Dendritic cell treated with granulocyte-macrophage colony-stimulating factor and Interleukin-4, amounts not matched to agents 40 ng/mL and 50 ng/mL, for 4 days (primary cell): ENCODE measurements at regions not wholly inside any gene's neighbourhood (a gene's known extent, or its start where the extent isn't known, plus 50 kb on each side); places are given as distances from the start of the nearest gene placed in this dataset.

Experiments used
- H3K27ac Mint-ChIP-seq: one replicate; pipeline ENCODE4 v1.8.0; 2022; ENCODE audit warnings: mild to moderate bottlenecking, mixed read lengths
- H3K27me3 Mint-ChIP-seq: one replicate; pipeline ENCODE4 v1.8.0; 2022; ENCODE audit warnings: mild to moderate bottlenecking, mixed read lengths
- H3K36me3 Mint-ChIP-seq: one replicate; pipeline ENCODE4 v1.8.0; 2022; ENCODE audit warnings: low read depth, mixed read lengths
- H3K4me1 Mint-ChIP-seq: one replicate; pipeline ENCODE4 v1.8.0; 2022; ENCODE audit warnings: low read depth, mixed read lengths
- H3K4me3 Mint-ChIP-seq: one replicate; pipeline ENCODE4 v1.8.0; 2022; ENCODE audit warnings: mild to moderate bottlenecking, moderate library complexity, mixed read lengths
- H3K9me3 Mint-ChIP-seq: one replicate; pipeline ENCODE4 v1.8.0; 2022; ENCODE audit warnings: mixed read lengths
- intact Hi-C: fragments of 100-400 bp; cut with micrococcal nuclease; formaldehyde crosslinking; loops from one replicate; pipeline ENCODE4 v1.15.0; 2022

DNA sequence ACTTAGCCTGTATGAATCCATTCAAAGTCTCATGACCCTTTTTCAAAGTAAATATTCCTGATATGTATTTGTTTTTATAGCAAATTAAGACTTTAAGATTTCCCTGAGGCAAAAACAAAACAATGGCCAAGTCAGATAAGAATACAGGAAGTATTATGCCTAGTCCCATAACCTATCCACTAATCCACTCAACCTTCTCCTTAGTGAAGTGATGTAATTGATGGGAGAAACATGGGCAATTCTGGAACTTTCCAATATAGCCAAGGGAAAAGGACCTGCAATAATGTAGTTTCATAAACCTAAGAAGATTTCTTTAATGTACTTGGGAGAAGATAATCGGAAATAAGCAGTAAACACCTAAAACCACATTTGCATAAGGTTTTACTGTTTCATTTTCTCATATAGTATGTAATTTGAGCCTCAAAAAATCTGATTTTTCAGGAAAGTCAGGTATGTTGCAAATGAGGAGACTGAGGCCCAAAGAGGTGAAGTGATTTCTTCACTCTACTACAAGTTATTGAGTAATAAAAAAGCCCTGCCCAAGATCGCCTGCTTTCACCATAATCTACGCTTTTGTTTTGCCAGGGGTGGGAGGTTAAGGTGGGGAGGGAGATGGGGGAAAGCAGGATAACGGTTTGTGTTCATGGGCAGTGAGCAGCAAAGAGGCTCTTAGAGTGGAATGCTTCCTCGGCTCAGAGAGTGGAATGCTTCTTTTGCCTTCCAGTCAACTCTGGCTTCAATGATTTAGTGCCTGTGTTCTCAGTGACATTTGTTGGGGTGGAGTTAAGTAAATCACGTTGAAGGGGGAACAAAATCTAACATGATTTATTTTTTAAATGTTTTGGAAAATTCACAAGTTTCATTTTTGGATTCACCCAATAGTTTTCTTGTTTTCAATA lies 95.0 kb upstream of the FNDC3B start:
- no peak overlapping the region for H3K4me3 Mint-ChIP-seq
- H3K27ac Mint-ChIP-seq: no peak overlapping the region
- H3K27me3 Mint-ChIP-seq: no peaks in the 10 kb centered on the region
- H3K36me3 Mint-ChIP-seq: no peaks in the 10 kb centered on the region
- peaks cover 17% of the 10 kb centered on the region for H3K4me1 Mint-ChIP-seq
- H3K9me3 Mint-ChIP-seq: no peaks in the 10 kb centered on the region
- intact Hi-C loops: loop anchor here (5.0 kb wide), 1 partner anchor 33 kb away; no protein-coding TSS in a partner anchor

DNA sequence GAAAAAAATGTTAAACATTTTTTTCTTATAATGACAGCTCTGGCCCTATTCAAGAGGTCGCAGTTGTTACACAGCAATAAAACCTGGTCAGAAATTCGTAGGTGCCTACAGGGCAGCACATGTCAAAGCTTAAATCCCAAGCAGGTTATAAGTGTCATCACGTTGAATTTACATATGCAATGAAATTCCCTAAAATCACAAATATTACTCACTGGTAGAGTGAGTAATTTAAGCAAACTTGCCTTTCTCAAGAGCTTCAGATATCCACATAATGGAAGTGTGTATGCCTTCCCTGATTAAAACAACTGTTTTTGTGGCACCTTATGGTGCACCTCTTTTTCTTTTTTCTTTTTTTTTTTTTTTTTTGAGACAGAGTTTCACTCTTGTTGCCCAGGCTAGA lies 90.7 kb upstream of the FNDC3B start:
- H3K27ac Mint-ChIP-seq: no peak overlapping the region
- intact Hi-C loops: no loop called here
- H3K4me1 Mint-ChIP-seq: peaks cover 16% of the 10 kb centered on the region
- H3K4me3 Mint-ChIP-seq: no peak overlapping the region
- no peaks in the 10 kb centered on the region for H3K36me3 Mint-ChIP-seq
- no peaks in the 10 kb centered on the region for H3K27me3 Mint-ChIP-seq
- no peaks in the 10 kb centered on the region for H3K9me3 Mint-ChIP-seq

DNA sequence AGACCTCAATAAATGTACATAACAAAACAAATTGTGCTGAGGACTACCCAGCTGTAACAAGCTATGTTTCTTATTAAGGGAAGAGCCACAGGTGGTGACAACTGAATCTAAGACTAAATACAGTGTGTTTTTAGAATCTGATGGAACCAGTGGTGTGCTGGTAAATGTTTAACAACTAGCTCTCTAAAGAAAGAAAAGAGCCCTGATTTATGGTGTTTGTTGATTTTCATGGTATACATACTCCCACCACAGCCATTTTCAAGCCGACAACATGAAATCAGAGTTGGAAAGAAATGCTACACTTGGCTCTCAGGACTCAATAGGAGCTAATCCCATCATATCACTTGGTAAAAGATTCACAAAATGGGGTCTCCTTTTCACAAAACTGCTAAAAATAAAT lies 89.8 kb upstream of the FNDC3B start:
- Mint-ChIP-seq H3K36me3 (no peaks in the 10 kb centered on the region), H3K27ac (no peak overlapping the region), H3K9me3 (no peaks in the 10 kb centered on the region), H3K4me1 (peaks cover 18% of the 10 kb centered on the region), H3K27me3 (no peaks in the 10 kb centered on the region), H3K4me3 (no peak overlapping the region)
- intact Hi-C loops: no loop called here

DNA sequence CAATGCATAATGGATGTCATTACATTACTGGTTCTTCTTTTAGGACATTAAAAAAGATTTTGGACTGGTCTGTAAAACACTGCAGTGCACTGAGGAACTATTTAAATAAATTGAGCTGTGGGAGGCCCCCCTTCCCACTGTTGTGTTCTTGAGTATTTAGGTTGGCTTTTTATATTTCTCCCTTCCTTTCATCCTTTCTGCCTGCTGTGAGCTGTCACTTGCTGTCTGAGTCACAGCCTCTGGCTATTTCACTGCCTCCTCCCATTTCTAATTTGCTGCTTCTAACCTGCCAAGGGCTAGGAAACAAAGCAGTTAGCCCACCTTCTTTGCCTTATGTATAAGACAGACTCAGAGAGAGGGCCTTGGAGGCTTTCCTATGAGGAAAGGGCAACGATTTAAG lies 89.0 kb upstream of the FNDC3B start:
- no peaks in the 10 kb centered on the region for H3K36me3 Mint-ChIP-seq
- H3K9me3 Mint-ChIP-seq: no peaks in the 10 kb centered on the region
- peaks cover 15% of the 10 kb centered on the region for H3K4me1 Mint-ChIP-seq
- H3K27ac Mint-ChIP-seq: no peak overlapping the region
- H3K27me3 Mint-ChIP-seq: no peaks in the 10 kb centered on the region
- intact Hi-C loops: no loop called here
- H3K4me3 Mint-ChIP-seq: no peak overlapping the region

DNA sequence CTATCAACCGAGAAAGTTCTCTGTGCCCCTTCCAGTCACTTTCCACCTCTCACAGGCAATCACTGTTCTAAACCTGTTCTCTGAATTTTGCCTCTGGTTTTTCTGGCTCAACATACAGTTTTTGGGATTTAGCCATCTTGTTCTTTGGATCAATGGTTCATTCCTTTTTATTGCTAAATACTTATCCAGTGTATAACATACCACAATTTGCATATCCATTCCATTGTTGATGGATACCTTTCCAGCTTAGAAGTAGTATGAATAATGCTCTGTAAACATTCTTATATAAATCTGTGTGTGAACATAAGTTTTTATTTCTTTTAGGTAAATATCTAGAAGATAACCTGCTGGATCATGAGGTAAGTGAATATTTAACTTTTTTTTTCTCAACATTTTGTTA lies 87.8 kb upstream of the FNDC3B start:
- H3K4me1 Mint-ChIP-seq: peaks cover 15% of the 10 kb centered on the region
- H3K27ac Mint-ChIP-seq: no peak overlapping the region
- intact Hi-C loops: no loop called here
- H3K9me3 Mint-ChIP-seq: no peaks in the 10 kb centered on the region
- H3K27me3 Mint-ChIP-seq: no peaks in the 10 kb centered on the region
- H3K36me3 Mint-ChIP-seq: no peaks in the 10 kb centered on the region
- no peak overlapping the region for H3K4me3 Mint-ChIP-seq

DNA sequence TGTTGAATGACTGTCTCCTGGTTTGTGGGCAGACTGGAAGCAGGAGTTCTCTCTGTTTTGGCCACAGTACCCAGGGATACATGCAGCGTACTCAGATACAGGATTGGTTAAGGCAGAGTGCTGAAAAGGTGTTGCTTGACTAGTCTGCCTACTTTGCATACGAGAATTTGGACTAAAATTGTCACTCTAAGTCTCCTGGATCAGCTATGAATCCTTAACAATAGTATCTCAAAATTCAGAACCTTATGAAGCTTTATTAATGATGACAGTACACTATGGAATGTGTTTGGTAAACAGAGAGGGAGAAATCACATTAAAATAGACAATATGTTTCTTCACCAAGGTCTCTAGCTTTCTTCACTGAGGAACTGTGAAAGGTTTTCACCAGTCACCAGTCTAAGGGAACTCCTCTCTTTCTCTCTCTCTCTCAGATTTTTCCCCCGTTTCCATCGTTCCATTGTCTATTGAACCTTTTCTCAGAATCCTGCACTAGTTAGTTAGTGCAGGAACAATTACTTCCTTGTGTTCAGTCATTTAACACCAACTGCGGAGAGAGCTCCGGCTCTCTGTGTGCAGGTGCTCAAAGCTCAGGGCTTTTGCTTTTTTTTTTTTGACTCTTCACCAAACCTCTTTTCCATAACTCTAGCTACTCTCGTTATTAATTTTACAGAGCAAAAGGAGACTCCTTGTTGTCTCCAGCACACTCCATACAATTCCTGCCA lies 85.9 kb upstream of the FNDC3B start:
- no peaks in the 10 kb centered on the region for H3K9me3 Mint-ChIP-seq

DNA sequence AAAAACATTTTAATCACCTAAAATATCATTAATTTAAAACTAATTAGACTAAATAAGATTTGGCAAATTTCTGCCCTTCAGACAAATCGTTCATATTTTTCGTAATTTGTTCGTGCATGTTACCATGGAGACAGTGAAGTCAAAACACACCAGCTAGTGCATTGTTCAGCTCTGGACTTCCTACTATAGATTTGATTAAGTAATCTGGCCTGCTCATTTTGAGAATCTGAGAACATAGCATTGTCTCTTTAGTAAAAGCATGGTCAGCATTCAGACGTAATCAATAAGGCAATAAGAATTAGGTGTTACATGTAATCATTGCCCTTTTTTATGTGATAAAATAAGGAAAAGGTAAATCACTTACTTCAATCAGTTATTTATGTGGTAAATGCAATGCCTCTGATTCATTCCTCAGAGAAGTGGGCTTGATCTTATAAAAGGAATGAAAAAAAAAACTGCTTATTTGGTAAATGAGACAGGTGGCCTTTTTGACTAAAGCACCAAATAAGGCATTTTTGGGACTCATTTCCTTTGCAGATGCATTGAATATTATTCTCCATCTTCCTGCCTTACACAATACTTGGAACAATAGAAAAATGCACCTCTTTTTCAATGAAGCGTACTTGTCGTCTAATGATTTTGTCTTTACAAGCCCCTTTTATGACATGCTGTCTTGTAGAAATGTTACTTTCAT lies 84.5 kb upstream of the FNDC3B start:
- no peaks in the 10 kb centered on the region for H3K27me3 Mint-ChIP-seq
- no peaks in the 10 kb centered on the region for H3K9me3 Mint-ChIP-seq
- no peaks in the 10 kb centered on the region for H3K36me3 Mint-ChIP-seq
- intact Hi-C loops: no loop called here
- H3K27ac Mint-ChIP-seq: no peak overlapping the region
- peaks cover 24% of the 10 kb centered on the region for H3K4me1 Mint-ChIP-seq
- H3K4me3 Mint-ChIP-seq: no peak overlapping the region

More for the DNA sequence above, 85.9 kb upstream of the FNDC3B start:
- Mint-ChIP-seq H3K36me3 (no peaks in the 10 kb centered on the region), H3K4me1 (peaks cover 15% of the 10 kb centered on the region), H3K27me3 (no peaks in the 10 kb centered on the region), H3K4me3 (no peak overlapping the region), H3K27ac (no peak overlapping the region)
- intact Hi-C loops: no loop called here

DNA sequence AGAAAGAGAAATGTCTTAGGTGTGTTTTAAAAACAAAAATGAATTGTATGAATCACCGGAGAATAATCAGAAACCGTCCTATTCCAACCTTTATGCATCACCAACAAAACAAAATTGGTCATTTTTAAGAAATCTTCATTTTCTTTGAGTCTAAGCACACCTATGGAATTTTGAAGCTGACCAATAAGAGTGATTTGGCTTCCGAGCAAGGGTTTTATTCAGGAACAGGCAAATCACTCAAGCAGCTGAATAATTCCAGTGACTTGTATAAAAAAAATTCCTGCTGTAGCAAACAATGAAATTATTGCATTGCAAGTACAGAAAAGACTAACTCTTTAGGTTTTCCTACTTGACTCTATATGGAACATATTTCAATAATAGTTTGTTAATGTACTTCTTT lies 83.8 kb upstream of the FNDC3B start:
- Mint-ChIP-seq H3K4me1 (peaks cover 27% of the 10 kb centered on the region), H3K4me3 (no peak overlapping the region), H3K27me3 (no peaks in the 10 kb centered on the region), H3K27ac (no peak overlapping the region), H3K9me3 (no peaks in the 10 kb centered on the region), H3K36me3 (no peaks in the 10 kb centered on the region)
- intact Hi-C loops: no loop called here

DNA sequence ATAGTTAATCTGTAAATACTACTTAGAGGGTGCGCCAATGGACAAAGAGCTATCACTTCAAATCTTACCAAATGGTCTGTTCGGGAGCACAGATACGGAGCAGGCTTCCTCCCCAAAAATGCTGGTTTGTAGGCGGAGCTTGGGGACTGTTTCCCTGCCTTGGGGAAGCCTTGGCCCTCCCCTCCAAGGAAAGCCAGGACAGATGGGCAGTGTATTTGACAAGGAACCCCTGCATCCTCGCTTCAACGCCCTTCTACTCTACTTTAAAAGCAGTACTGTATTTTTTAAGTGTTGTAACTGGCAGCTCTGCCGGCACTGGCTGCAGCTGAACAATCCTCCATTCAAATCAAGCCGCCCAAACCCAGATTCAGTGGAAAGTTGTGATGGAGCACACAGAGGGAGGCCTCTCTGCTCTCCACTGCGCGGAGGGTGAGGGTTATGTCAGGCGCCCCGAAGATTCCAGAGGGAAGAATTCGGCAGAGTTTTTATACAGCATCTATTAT lies 83.1 kb upstream of the FNDC3B start:
- Mint-ChIP-seq H3K4me3 (no peak overlapping the region), H3K36me3 (no peaks in the 10 kb centered on the region), H3K27me3 (no peaks in the 10 kb centered on the region), H3K27ac (no peak overlapping the region), H3K4me1 (peaks cover 33% of the 10 kb centered on the region), H3K9me3 (no peaks in the 10 kb centered on the region)
- intact Hi-C loops: no loop called here

DNA sequence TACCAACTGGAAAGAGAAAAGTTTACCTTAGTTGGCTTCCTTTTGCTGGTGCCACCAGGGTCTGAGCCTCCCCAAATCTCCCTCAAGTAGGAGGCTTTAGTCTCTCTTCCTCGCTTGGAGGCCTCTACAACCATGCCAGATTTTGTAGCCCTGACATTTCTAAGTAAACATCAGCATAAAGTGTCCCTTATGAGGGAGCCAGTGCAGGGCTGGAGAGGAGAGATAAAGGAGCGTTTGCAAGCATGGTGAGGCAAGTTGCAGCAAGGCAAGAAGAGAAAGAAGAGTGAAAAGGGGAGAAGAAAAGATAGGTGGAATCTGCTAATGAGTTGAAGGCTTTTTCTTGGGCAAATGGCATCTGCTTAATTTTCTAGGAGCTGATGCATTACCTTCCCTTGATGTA lies 82.7 kb upstream of the FNDC3B start:
- Mint-ChIP-seq H3K36me3 (no peaks in the 10 kb centered on the region), H3K4me1 (peaks cover 37% of the 10 kb centered on the region), H3K4me3 (no peak overlapping the region), H3K27me3 (no peaks in the 10 kb centered on the region), H3K27ac (no peak overlapping the region), H3K9me3 (no peaks in the 10 kb centered on the region)
- intact Hi-C loops: no loop called here

DNA sequence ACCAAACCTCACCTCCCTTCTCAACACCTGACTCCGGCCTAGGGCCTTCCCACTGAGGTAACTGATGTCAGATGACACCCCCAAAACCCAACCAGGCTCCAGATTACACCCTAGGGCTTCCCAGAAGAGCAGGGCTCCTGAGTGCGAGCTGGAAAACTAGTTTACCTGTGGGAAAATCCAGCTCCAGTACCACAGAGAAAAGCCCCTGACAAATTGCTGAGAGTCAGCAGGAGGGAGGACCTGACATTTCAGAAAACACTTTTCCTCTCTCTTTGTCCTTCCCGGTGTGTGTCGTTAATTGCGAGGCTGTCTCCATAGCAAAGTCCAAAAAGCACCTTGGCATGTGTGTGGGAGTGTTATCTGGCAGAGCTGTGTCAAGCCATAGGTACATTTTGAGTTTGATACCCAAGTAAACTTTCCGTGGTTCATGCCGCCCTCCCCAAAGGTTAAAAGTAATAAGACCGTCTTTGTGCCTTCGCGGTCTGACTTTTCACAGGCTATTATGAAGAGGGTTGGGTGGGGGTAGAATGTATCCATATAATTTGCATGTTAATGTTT lies 79.8 kb upstream of the FNDC3B start:
- Mint-ChIP-seq H3K27ac (no peak overlapping the region), H3K4me1 (peaks cover 28% of the 10 kb centered on the region), H3K36me3 (no peaks in the 10 kb centered on the region), H3K27me3 (no peaks in the 10 kb centered on the region), H3K9me3 (no peaks in the 10 kb centered on the region), H3K4me3 (no peak overlapping the region)
- intact Hi-C loops: no loop called here

DNA sequence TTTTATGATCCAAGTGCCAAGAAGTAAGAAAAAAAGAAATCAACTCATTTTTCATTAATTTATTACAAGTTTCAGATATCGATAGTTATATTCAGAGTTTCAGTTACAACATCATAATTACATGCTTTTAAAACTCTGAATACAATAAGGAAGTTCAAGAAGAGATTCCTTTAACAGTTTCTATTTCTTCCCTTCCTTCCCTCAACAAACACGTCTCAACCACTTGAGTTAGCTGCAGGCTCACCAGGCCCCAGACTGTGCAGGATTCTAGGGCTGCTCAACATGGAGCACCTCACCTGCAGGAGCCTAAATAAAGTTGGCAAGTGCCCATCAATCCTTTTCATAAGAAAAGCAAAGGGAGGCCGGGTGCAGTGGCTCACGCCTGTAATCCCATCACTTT lies 79.2 kb upstream of the FNDC3B start:
- Mint-ChIP-seq H3K36me3 (no peaks in the 10 kb centered on the region), H3K4me3 (no peak overlapping the region), H3K27me3 (no peaks in the 10 kb centered on the region), H3K27ac (peak overlapping the region; percentile 36), H3K9me3 (no peaks in the 10 kb centered on the region), H3K4me1 (peaks cover 28% of the 10 kb centered on the region)
- intact Hi-C loops: no loop called here

DNA sequence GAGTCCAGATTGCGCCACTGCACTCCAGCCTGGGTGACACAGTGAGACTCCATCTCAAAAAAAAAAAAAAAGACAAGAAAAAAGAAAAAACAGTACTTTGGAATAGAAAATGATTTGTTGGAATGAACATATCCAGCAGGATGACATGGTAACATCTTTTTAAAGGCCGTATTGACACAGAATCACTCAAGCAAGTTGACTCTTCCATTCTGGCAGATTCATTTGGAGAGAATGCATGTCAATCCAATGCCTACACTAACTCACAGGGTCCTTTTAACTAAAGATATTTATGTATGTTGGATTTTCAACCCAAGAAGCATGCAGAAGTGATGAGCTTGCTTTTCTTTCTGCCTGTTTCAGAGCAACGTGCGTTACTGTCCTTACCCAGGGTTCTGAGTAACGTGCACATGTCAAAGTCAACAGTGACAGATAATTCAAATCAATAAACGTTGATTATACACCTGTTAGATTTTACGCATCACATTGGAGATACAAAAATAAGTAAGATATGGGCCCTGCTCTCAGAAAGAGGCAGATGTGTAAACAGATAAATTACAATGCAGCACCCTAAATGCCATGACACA lies 77.1 kb upstream of the FNDC3B start:
- H3K27ac Mint-ChIP-seq: no peak overlapping the region
- H3K36me3 Mint-ChIP-seq: no peaks in the 10 kb centered on the region
- intact Hi-C loops: no loop called here
- H3K9me3 Mint-ChIP-seq: no peaks in the 10 kb centered on the region
- H3K27me3 Mint-ChIP-seq: no peaks in the 10 kb centered on the region
- H3K4me1 Mint-ChIP-seq: peaks cover 40% of the 10 kb centered on the region
- no peak overlapping the region for H3K4me3 Mint-ChIP-seq
